Caco-2 (cell line): ENCODE measurements at regions not wholly inside any gene's neighbourhood (a gene's known extent, or its start where the extent isn't known, plus 50 kb on each side); places are given as distances from the start of the nearest gene placed in this dataset.

ENCODE experiments used
- BruUV-seq: library from RNA; stranded (reverse); fragments of 400-500 nt; replicated peaks from 2 replicates; lab custom pipeline; 2021; lab: Mats Ljungman, UMichigan
- CTCF ChIA-PET: fragments of 300-600 bp; sonication (Branson Sonifier 250); formaldehyde crosslinking; loops from one replicate; lab custom pipeline; 2022; ENCODE audit warnings: antibody characterized with exemption; lab: Charles Lee
- POLR2A ChIA-PET: fragments of 300-600 bp; sonication (Branson Sonifier 250); formaldehyde crosslinking; loops from one replicate; lab custom pipeline; 2022; ENCODE audit warnings: antibody characterized with exemption; lab: Charles Lee
- DNase-seq, 2 experiments: peaks; one replicate each; pipeline versions ENCODE4 v3.0.0 to v3.0.0-alpha.2; 2020 to 2022
- H3K27me3 ChIP-seq: replicated peaks from 2 replicates; pipeline ENCODE4 v1.6.0; 2011; ENCODE audit warnings: low read length; ENCODE audit not compliant: control insufficient read depth, insufficient read depth
- H3K36me3 ChIP-seq: 2 replicates; pipeline ENCODE4 v1.5.1; 2011; ENCODE audit warnings: low read length; ENCODE audit not compliant: control insufficient read depth, insufficient read depth
- H3K4me1 ChIP-seq: fragments of 250-450 bp; sonication (Bioruptor Pico); 2 replicates; pipeline ENCODE4 v1.5.1; 2020; ENCODE audit warnings: mild to moderate bottlenecking
- H3K4me3 ChIP-seq: 2 replicates; pipeline ENCODE4 v1.5.1; 2011; ENCODE audit warnings: low read depth, mild to moderate bottlenecking, control low read depth, low read length
- H3K9me3 ChIP-seq: fragments of 250-450 bp; sonication (Bioruptor Pico); 2 replicates; pipeline ENCODE4 v1.5.1; 2020; ENCODE audit warnings: mild to moderate bottlenecking, moderate library complexity
- H3K27ac Mint-ChIP-seq: one replicate; pipeline ENCODE4 v1.8.0; 2022; ENCODE audit warnings: mixed read lengths; ENCODE audit not compliant: unreplicated experiment
- H3K27me3 Mint-ChIP-seq: one replicate; pipeline ENCODE4 v1.8.0; 2022; ENCODE audit warnings: mixed read lengths; ENCODE audit not compliant: insufficient read depth, unreplicated experiment
- H3K36me3 Mint-ChIP-seq: one replicate; pipeline ENCODE4 v1.8.0; 2022; ENCODE audit warnings: mild to moderate bottlenecking, mixed read lengths; ENCODE audit not compliant: insufficient read depth, unreplicated experiment
- H3K4me1 Mint-ChIP-seq: one replicate; pipeline ENCODE4 v1.8.0; 2022; ENCODE audit warnings: low read depth, mixed read lengths; ENCODE audit not compliant: unreplicated experiment
- H3K4me3 Mint-ChIP-seq: one replicate; pipeline ENCODE4 v1.8.0; 2022; ENCODE audit warnings: mild to moderate bottlenecking, moderate library complexity, mixed read lengths; ENCODE audit not compliant: unreplicated experiment
- H3K9me3 Mint-ChIP-seq: one replicate; pipeline ENCODE4 v1.8.0; 2022; ENCODE audit warnings: mixed read lengths; ENCODE audit not compliant: unreplicated experiment
- intact Hi-C: fragments of 100-400 bp; cut with micrococcal nuclease; formaldehyde crosslinking; loops from one replicate; pipeline ENCODE4 v1.10.0; 2022; ENCODE audit not compliant: unreplicated experiment
- TF ChIP-seq, protein P1 (sequence below), 2 experiments: fragments of 200-600 bp in 1 of 2; IDR thresholded peaks; 1 replicate in 1 of 2; 2 replicates in 1 of 2; pipeline versions ENCODE4 v1.5.1 to v1.8.0; 2011 to 2022; ENCODE audit warnings: antibody characterized with exemption in 1 of 2, control low read depth in 1 of 2, inconsistent platforms in 1 of 2, low read depth in 1 of 2, low read length in 1 of 2, mild to moderate bottlenecking in 1 of 2, moderate library complexity in 1 of 2; ENCODE audit not compliant: insufficient read depth in 1 of 2, severe bottlenecking in 1 of 2, unreplicated experiment in 1 of 2

DNA sequence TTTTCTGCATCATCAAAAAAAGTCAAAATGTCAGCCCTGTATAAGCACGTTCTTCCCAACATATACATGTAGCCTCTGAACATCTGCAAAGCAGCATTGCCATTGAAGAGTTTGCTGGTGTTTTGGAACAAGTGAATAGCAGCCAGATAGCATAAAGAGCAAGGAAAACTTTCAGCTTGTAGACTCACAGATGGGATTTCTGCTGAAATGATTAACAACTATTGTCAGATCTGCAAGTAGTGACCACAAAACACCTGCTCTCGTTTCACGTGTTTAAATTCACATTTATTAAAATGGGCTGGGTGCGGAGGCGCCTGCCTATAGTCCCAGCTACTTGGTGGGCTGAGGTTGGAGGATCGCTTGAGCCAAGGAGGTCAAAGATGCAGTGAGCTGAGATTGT, 123.7 kb downstream of the SPRY1 start:
- Histone ChIP-seq H3K4me1 (peaks cover 5% of the 10 kb centered on the region; the same call in 1 of the 2 replicates), H3K36me3 (no peaks in the 10 kb centered on the region), H3K27me3 (no peaks in the 10 kb centered on the region), H3K9me3 (no peaks in the 10 kb centered on the region), H3K4me3 (no peak overlapping the region)
- intact Hi-C loops: no loop called here
- no peak for DNase-seq
- TF ChIP-seq, protein P1, sequence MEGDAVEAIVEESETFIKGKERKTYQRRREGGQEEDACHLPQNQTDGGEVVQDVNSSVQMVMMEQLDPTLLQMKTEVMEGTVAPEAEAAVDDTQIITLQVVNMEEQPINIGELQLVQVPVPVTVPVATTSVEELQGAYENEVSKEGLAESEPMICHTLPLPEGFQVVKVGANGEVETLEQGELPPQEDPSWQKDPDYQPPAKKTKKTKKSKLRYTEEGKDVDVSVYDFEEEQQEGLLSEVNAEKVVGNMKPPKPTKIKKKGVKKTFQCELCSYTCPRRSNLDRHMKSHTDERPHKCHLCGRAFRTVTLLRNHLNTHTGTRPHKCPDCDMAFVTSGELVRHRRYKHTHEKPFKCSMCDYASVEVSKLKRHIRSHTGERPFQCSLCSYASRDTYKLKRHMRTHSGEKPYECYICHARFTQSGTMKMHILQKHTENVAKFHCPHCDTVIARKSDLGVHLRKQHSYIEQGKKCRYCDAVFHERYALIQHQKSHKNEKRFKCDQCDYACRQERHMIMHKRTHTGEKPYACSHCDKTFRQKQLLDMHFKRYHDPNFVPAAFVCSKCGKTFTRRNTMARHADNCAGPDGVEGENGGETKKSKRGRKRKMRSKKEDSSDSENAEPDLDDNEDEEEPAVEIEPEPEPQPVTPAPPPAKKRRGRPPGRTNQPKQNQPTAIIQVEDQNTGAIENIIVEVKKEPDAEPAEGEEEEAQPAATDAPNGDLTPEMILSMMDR (IDR thresholded peaks at IDR 0.05; ENCODE audit: insufficient read depth in 1 of 2, low read depth in 1 of 2, low read length in 1 of 2, severe bottlenecking in 1 of 2, unreplicated experiment in 1 of 2): no peak
- no peak overlapping the region for H3K27ac Mint-ChIP-seq
- POLR2A ChIA-PET: no interaction called here
- no peaks in the 10 kb centered on the region for H3K9me3 Mint-ChIP-seq
- no peaks in the 10 kb centered on the region for H3K36me3 Mint-ChIP-seq
- no peak overlapping the region for H3K4me3 Mint-ChIP-seq
- H3K27me3 Mint-ChIP-seq: no peaks in the 10 kb centered on the region
- CTCF ChIA-PET: no interaction called here
- no TSS peak for BruUV-seq
- no peaks in the 10 kb centered on the region for H3K4me1 Mint-ChIP-seq

DNA sequence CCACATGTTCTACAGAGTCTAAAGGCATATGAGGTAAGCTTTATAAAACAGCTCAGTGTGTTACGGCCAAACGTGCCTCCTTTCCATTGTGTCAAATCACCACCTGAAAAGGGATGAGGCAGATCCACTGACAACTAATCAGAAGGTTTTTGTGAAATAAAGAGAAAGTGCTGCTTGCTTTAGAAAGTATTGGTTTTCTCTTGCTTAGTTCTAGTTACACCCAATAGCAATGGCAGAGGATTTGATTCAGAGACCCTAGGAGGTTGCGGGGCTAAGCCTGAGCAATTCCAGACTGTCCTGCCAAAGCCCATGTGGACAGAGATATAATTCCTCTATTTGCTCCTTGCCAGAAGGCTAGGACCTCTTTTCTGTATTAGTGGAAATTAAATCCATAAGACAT, 125.5 kb downstream of the SPRY1 start:
- Mint-ChIP-seq H3K36me3 (no peaks in the 10 kb centered on the region), H3K27ac (no peak overlapping the region), H3K4me3 (no peak overlapping the region), H3K27me3 (no peaks in the 10 kb centered on the region), H3K9me3 (no peaks in the 10 kb centered on the region), H3K4me1 (no peaks in the 10 kb centered on the region)
- no TSS peak for BruUV-seq
- TF ChIP-seq, protein P1 (IDR thresholded peaks at IDR 0.05; ENCODE audit: insufficient read depth in 1 of 2, low read depth in 1 of 2, low read length in 1 of 2, severe bottlenecking in 1 of 2, unreplicated experiment in 1 of 2): no peak
- CTCF ChIA-PET: no interaction called here
- no peak overlapping the region for H3K4me3 ChIP-seq
- no peaks in the 10 kb centered on the region for H3K9me3 ChIP-seq
- DNase-seq: no peak
- no peaks in the 10 kb centered on the region for H3K36me3 ChIP-seq
- peaks cover 5% of the 10 kb centered on the region; the same call in 1 of the 2 replicates for H3K4me1 ChIP-seq
- intact Hi-C loops: no loop called here
- no peaks in the 10 kb centered on the region for H3K27me3 ChIP-seq
- POLR2A ChIA-PET: no interaction called here

DNA sequence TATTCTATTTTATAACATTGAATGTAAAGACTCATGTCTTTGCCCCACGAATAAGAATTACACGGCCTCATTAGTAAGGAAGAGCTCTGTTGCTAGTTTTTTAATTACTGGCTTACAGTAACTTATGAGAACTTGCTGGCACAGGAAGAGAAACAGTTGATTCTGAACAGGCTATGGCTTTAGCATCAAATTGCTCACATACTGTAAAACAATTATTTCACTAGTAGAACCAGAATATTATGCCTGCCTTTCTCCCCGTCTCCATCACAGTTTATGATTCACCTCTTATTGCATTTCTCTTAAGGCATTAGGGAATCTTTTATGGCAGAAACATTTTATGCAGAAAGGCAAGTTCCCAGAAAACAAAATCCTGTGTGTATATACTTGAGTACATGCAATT, 126.1 kb downstream of the SPRY1 start:
- H3K4me3 Mint-ChIP-seq: no peak overlapping the region
- H3K27me3 ChIP-seq: no peaks in the 10 kb centered on the region
- no peak overlapping the region for H3K27ac Mint-ChIP-seq
- peaks cover 5% of the 10 kb centered on the region; the same call in 1 of the 2 replicates for H3K4me1 ChIP-seq
- TF ChIP-seq, protein P1 (IDR thresholded peaks at IDR 0.05; ENCODE audit: insufficient read depth in 1 of 2, low read depth in 1 of 2, low read length in 1 of 2, severe bottlenecking in 1 of 2, unreplicated experiment in 1 of 2): no peak
- no TSS peak for BruUV-seq
- POLR2A ChIA-PET: no interaction called here
- no peak for DNase-seq
- no peak overlapping the region for H3K4me3 ChIP-seq
- H3K9me3 ChIP-seq: no peaks in the 10 kb centered on the region
- no peaks in the 10 kb centered on the region for H3K9me3 Mint-ChIP-seq
- no peaks in the 10 kb centered on the region for H3K36me3 ChIP-seq
- H3K4me1 Mint-ChIP-seq: no peaks in the 10 kb centered on the region
- CTCF ChIA-PET: no interaction called here
- H3K27me3 Mint-ChIP-seq: no peaks in the 10 kb centered on the region
- H3K36me3 Mint-ChIP-seq: no peaks in the 10 kb centered on the region
- intact Hi-C loops: no loop called here
